Epithelial cell of proximal tubule (primary cell): ENCODE measurements at regions not wholly inside any gene's neighbourhood (a gene's known extent, or its start where the extent isn't known, plus 50 kb on each side); places are given as distances from the start of the nearest gene placed in this dataset.
"Not testable (repeated sequence)": the region's sequence is repeated elsewhere in the genome, so short reads cannot be mapped to it uniquely, and the experiment has no call there.

Experiments used
- DNase-seq: peaks from one replicate; pipeline ENCODE4 v3.0.0-alpha.2; 2011; ENCODE audit warnings: low read depth
- H3K4me3 ChIP-seq: 2 replicates; pipeline ENCODE4 v1.5.1; 2011; ENCODE audit warnings: low read depth, mild to moderate bottlenecking, low read length
- TF ChIP-seq, protein P1 (sequence below): conservative IDR thresholded peaks from 2 replicates; pipeline ENCODE4 v1.5.1; 2012; ENCODE audit warnings: low read depth, mild to moderate bottlenecking, low read length

GRCh38 chr6:5846889-5847288 is 159.8 kb downstream of the NRN1 start:
- TF ChIP-seq, protein P1, sequence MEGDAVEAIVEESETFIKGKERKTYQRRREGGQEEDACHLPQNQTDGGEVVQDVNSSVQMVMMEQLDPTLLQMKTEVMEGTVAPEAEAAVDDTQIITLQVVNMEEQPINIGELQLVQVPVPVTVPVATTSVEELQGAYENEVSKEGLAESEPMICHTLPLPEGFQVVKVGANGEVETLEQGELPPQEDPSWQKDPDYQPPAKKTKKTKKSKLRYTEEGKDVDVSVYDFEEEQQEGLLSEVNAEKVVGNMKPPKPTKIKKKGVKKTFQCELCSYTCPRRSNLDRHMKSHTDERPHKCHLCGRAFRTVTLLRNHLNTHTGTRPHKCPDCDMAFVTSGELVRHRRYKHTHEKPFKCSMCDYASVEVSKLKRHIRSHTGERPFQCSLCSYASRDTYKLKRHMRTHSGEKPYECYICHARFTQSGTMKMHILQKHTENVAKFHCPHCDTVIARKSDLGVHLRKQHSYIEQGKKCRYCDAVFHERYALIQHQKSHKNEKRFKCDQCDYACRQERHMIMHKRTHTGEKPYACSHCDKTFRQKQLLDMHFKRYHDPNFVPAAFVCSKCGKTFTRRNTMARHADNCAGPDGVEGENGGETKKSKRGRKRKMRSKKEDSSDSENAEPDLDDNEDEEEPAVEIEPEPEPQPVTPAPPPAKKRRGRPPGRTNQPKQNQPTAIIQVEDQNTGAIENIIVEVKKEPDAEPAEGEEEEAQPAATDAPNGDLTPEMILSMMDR = no peak
- DNase-seq = no peak

DNA sequence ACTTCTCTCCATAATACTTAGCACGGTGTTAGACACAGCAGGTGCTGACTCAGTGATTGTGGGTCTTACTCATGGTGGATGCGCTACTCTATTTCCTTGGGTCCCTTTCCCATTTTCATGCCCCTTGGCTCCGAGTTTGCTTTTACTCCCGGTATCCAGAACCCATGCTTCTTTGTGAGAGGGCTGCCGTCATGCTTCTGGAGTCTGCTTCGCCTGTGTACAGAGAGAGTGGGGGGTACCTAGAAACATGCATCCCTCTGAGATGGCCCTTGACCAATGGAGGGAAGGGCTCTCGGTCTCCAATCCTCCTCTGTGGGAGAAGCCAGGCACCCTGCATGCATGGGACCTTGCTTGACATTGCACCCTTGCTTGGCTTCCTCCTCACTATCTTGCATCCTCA is 160.4 kb downstream of the NRN1 start:
- TF ChIP-seq, protein P1 = no peak
- no peak for DNase-seq
- no peak overlapping the region for H3K4me3 ChIP-seq

More at GRCh38 chr6:5846889-5847288, 159.8 kb downstream of the NRN1 start:
- no peak overlapping the region for H3K4me3 ChIP-seq

GRCh38 chr6:5843078-5843477 is 163.6 kb downstream of the NRN1 start:
- H3K4me3 ChIP-seq = no peak overlapping the region
- no peak for DNase-seq
- TF ChIP-seq, protein P1 = no peak

GRCh38 chr6:5840734-5841390 is 165.9 kb downstream of the NRN1 start:
- DNase-seq = no peak
- H3K4me3 ChIP-seq = no peak overlapping the region
- TF ChIP-seq, protein P1 = no peak

GRCh38 chr6:5838656-5839396 is 167.9 kb downstream of the NRN1 start:
- no peak for DNase-seq
- H3K4me3 ChIP-seq = no peak overlapping the region
- TF ChIP-seq, protein P1 = no peak

GRCh38 chr6:5837323-5837722 is 169.4 kb downstream of the NRN1 start:
- no peak overlapping the region for H3K4me3 ChIP-seq
- DNase-seq = no peak
- TF ChIP-seq, protein P1 = no peak

DNA sequence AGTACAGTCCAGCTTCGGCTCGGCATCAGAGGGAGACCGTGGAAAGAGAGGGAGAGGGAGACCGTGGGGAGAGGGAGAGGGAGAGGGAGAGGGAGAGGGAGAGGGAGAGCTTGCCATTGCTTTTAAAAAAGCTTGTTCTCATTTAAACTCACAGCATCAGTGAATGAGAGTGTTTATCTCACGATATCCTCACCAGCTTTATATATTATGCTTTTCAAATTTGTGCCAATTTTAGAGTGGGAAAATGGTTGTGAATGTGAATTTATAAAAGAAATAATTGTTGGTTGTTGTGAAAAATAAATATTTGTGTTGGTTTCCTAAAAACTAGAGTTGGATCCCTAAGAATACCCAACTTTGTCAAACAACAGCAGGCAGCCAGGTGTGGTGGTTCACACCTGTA is 170.1 kb downstream of the NRN1 start:
- DNase-seq, H3K4me3 ChIP-seq: not testable (repeated sequence)
